WERI-Rb-1 (cell line): ENCODE measurements at regions not wholly inside any gene's neighbourhood (a gene's known extent, or its start where the extent isn't known, plus 50 kb on each side); places are given as distances from the start of the nearest gene placed in this dataset.

ENCODE experiments used
- DNase-seq: peaks from one replicate; pipeline ENCODE4 v3.0.0-alpha.2; 2020
- H3K27ac ChIP-seq: fragments of 250-450 bp; sonication (Bioruptor Pico); 2 replicates; pipeline ENCODE4 v1.5.1; 2020; ENCODE audit warnings: mild to moderate bottlenecking, moderate library complexity
- H3K27me3 ChIP-seq: fragments of 250-450 bp; sonication (Bioruptor Pico); 2 replicates; pipeline ENCODE4 v1.5.1; 2021; ENCODE audit warnings: mild to moderate bottlenecking, low read depth, moderate library complexity; ENCODE audit not compliant: insufficient read depth, severe bottlenecking
- H3K36me3 ChIP-seq: fragments of 250-450 bp; sonication (Bioruptor Pico); 2 replicates; pipeline ENCODE4 v1.5.1; 2020; ENCODE audit warnings: mild to moderate bottlenecking, moderate library complexity
- H3K4me3 ChIP-seq: 2 replicates; pipeline ENCODE4 v1.5.1; 2011; ENCODE audit warnings: low read depth, mild to moderate bottlenecking, control low read depth, low read length
- H3K9me3 ChIP-seq: fragments of 250-450 bp; sonication (Bioruptor Pico); 2 replicates; pipeline ENCODE4 v1.5.1; 2021; ENCODE audit warnings: mild to moderate bottlenecking, moderate library complexity; ENCODE audit not compliant: severe bottlenecking
- CTCF ChIP-seq: IDR thresholded peaks from 2 replicates; pipeline ENCODE4 v1.5.1; 2011; ENCODE audit warnings: low read depth, mild to moderate bottlenecking, control low read depth, inconsistent platforms, low read length

- peaks cover 88% of the 10 kb centered on the region for H3K27me3 ChIP-seq
- DNase-seq = no peak
- H3K4me3 ChIP-seq = no peak overlapping the region
- no peaks in the 10 kb centered on the region for H3K9me3 ChIP-seq
- H3K27ac ChIP-seq = no peak overlapping the region
- no peak for TF ChIP-seq CTCF
- no peaks in the 10 kb centered on the region for H3K36me3 ChIP-seq
Measured at GRCh38 chr15:29550834-29551465, 271.3 kb downstream of the TJP1 start.

DNA sequence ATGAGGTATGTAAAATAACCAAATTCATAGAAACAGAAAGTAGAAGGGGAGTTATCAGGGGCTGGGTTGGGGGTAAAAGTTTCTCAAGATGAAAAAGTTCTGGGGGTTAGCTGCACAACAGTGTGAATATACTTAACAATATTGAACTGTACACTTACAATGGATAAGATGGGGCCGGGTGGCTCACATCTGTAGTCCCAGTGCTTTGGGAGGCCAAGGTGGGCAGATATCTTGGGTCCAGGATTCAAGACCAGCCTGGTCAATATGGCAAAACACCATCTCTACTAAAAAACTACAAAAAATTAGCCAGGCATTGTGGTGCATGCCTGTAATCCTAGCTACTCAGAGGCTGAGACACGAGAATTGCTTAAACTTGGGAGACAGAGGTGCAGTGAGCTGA is 274.3 kb downstream of the TJP1 start:
- H3K27me3 ChIP-seq = peaks cover 86% of the 10 kb centered on the region
- no peak overlapping the region for H3K27ac ChIP-seq
- no peak for TF ChIP-seq CTCF
- no peaks in the 10 kb centered on the region for H3K36me3 ChIP-seq
- H3K4me3 ChIP-seq = no peak overlapping the region
- no peaks in the 10 kb centered on the region for H3K9me3 ChIP-seq
- no peak for DNase-seq

DNA sequence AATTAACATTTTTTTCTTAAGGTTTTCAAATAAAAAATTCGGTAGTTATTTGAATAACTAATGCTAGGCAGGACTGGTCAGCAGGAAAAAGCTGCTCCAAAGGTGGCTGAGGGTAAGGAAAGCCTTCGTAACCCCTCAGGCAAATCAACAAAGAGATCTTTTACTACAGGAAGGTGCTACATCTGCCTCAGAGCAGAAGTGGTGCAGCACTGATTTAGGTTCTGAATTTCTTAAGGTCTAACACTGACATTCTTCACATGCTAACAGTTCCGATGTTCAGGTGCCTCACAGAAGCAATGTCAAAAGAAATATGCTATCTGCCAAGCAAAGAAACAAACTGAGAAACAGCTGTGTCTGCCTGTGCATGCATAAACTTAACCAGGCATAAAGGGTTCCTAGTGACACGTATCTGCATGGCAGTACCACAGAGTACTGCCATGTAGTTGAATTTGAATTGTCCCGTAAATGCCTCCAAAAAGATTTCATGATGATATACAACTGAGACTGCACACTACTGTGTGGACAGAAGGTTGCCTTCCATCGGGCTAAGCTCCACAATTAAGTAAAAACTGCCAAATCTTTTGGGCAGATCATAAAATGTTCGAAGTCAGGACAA is 275.0 kb upstream of the NSMCE3 start:
- H3K9me3 ChIP-seq = no peaks in the 10 kb centered on the region
- TF ChIP-seq CTCF = no peak
- DNase-seq = no peak
- no peak overlapping the region for H3K4me3 ChIP-seq
- H3K27me3 ChIP-seq = peaks cover 91% of the 10 kb centered on the region
- H3K36me3 ChIP-seq = no peaks in the 10 kb centered on the region
- H3K27ac ChIP-seq = no peak overlapping the region

- H3K4me3 ChIP-seq = no peak overlapping the region
- H3K36me3 ChIP-seq = no peaks in the 10 kb centered on the region
- H3K9me3 ChIP-seq = no peaks in the 10 kb centered on the region
- no peak for TF ChIP-seq CTCF
- H3K27ac ChIP-seq = no peak overlapping the region
- DNase-seq = no peak
- peaks cover 94% of the 10 kb centered on the region for H3K27me3 ChIP-seq
Measured at GRCh38 chr15:29542994-29543393, 273.4 kb upstream of the NSMCE3 start.

- TF ChIP-seq CTCF = no peak
Measured at GRCh38 chr15:29541309-29541708, 271.7 kb upstream of the NSMCE3 start.

DNA sequence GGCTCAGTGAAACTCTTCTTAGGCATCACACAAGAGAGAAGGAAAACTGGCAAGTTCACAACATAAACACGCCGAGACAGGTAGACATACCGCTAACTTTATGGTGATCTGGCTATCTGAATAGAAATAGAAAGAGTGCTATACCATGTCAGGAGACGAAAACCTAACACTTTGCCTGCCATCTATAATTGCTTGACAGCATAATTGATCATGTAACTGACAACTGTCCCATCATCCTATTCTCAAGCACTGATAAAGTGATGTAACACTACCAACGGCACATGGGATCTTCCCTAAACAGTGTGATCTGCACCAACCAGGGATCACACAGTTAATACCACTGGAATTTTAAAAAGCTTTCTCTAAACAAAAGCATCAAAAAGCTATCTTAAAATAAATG is 270.9 kb upstream of the NSMCE3 start:
- no peak for TF ChIP-seq CTCF
- H3K27me3 ChIP-seq = peaks cover 96% of the 10 kb centered on the region
- H3K9me3 ChIP-seq = no peaks in the 10 kb centered on the region
- DNase-seq = no peak
- no peaks in the 10 kb centered on the region for H3K36me3 ChIP-seq
- no peak overlapping the region for H3K27ac ChIP-seq
- H3K4me3 ChIP-seq = no peak overlapping the region

More at GRCh38 chr15:29541309-29541708, 271.7 kb upstream of the NSMCE3 start:
- no peaks in the 10 kb centered on the region for H3K9me3 ChIP-seq
- peaks cover 96% of the 10 kb centered on the region for H3K27me3 ChIP-seq
- DNase-seq = no peak
- no peaks in the 10 kb centered on the region for H3K36me3 ChIP-seq
- no peak overlapping the region for H3K4me3 ChIP-seq
- no peak overlapping the region for H3K27ac ChIP-seq
